ENCODE measurements at regions not wholly inside any gene's neighbourhood (a gene's known extent, or its start where the extent isn't known, plus 50 kb on each side); places are given as distances from the start of the nearest gene placed in this dataset.

- intact Hi-C loops (cut with micrococcal nuclease; ENCODE audit: unreplicated experiment) = loop anchor here (1.0 kb wide), 2 partner anchors 113 to 136 kb away; no protein-coding TSS in a partner anchor
- POLR2A ChIA-PET = no interaction called here
Measured at GRCh38 chr11:33970984-33971466, 79.1 kb upstream of the LMO2 start.

GRCh38 chr11:33967451-33967850 is 75.6 kb upstream of the LMO2 start:
- H3K9me3 Mint-ChIP-seq (ENCODE audit: unreplicated experiment) = no peaks in the 10 kb centered on the region
- CTCF ChIA-PET = no interaction called here
- POLR2A ChIA-PET = no interaction called here

More at GRCh38 chr11:33970984-33971466, 79.1 kb upstream of the LMO2 start:
- no peak overlapping the region for H3K27ac Mint-ChIP-seq (ENCODE audit: unreplicated experiment)
- H3K9me3 ChIP-seq = no peaks in the 10 kb centered on the region
- H3K4me1 Mint-ChIP-seq (ENCODE audit: low read depth, unreplicated experiment) = no peaks in the 10 kb centered on the region
- peak; percentile 65 to 70 for DNase-seq
- no peaks in the 10 kb centered on the region for H3K36me3 Mint-ChIP-seq (ENCODE audit: insufficient read depth, unreplicated experiment)
- TF ChIP-seq CTCF (IDR thresholded peaks at IDR 0.05; ENCODE audit: insufficient read depth in 1 of 2, low read depth in 1 of 2, low read length in 1 of 2, severe bottlenecking in 1 of 2, unreplicated experiment in 1 of 2) = peak; percentile 60 to 75
- H3K4me1 ChIP-seq = no peaks in the 10 kb centered on the region
- no peaks in the 10 kb centered on the region for H3K9me3 Mint-ChIP-seq (ENCODE audit: unreplicated experiment)
- H3K27me3 ChIP-seq (replicated peaks; ENCODE audit: control insufficient read depth, insufficient read depth, low read length) = no peaks in the 10 kb centered on the region
- no peak overlapping the region for H3K4me3 ChIP-seq (ENCODE audit: low read depth, low read length)
- H3K27me3 Mint-ChIP-seq (ENCODE audit: insufficient read depth, unreplicated experiment) = peaks cover 14% of the 10 kb centered on the region
- no peak overlapping the region for H3K4me3 Mint-ChIP-seq (ENCODE audit: unreplicated experiment)
- no TSS peak for BruUV-seq (replicated peaks)
- CTCF ChIA-PET = interaction anchor here (0.7 to 1.2 kb wide), 4 partner anchors 25 to 162 kb away, joined by 3 to 7 read pairs (median 3); no protein-coding TSS in a partner anchor
- H3K36me3 ChIP-seq (ENCODE audit: control insufficient read depth, insufficient read depth, low read length) = no peaks in the 10 kb centered on the region

GRCh38 chr11:33965032-33965431 is 73.2 kb upstream of the LMO2 start:
- H3K27me3 ChIP-seq (replicated peaks; ENCODE audit: control insufficient read depth, insufficient read depth, low read length) = no peaks in the 10 kb centered on the region
- no peaks in the 10 kb centered on the region for H3K4me1 ChIP-seq
- POLR2A ChIA-PET = no interaction called here
- TF ChIP-seq CTCF (IDR thresholded peaks at IDR 0.05; ENCODE audit: insufficient read depth in 1 of 2, low read depth in 1 of 2, low read length in 1 of 2, severe bottlenecking in 1 of 2, unreplicated experiment in 1 of 2) = no peak
- Mint-ChIP-seq H3K27me3 (ENCODE audit: insufficient read depth, unreplicated experiment) (peaks cover 24% of the 10 kb centered on the region), H3K4me1 (ENCODE audit: low read depth, unreplicated experiment) (no peaks in the 10 kb centered on the region), H3K27ac (ENCODE audit: unreplicated experiment) (no peak overlapping the region), H3K9me3 (ENCODE audit: unreplicated experiment) (no peaks in the 10 kb centered on the region), H3K4me3 (ENCODE audit: unreplicated experiment) (no peak overlapping the region), H3K36me3 (ENCODE audit: insufficient read depth, unreplicated experiment) (no peaks in the 10 kb centered on the region)
- no peaks in the 10 kb centered on the region for H3K9me3 ChIP-seq
- no TSS peak for BruUV-seq (replicated peaks)
- no peak overlapping the region for H3K4me3 ChIP-seq (ENCODE audit: low read depth, low read length)
- CTCF ChIA-PET = no interaction called here
- DNase-seq = no peak
- H3K36me3 ChIP-seq (ENCODE audit: control insufficient read depth, insufficient read depth, low read length) = no peaks in the 10 kb centered on the region
- intact Hi-C loops (cut with micrococcal nuclease; ENCODE audit: unreplicated experiment) = no loop called here

More at GRCh38 chr11:33967451-33967850, 75.6 kb upstream of the LMO2 start:
- BruUV-seq (replicated peaks) = no TSS peak
- H3K4me1 Mint-ChIP-seq (ENCODE audit: low read depth, unreplicated experiment) = no peaks in the 10 kb centered on the region
- H3K27me3 ChIP-seq (replicated peaks; ENCODE audit: control insufficient read depth, insufficient read depth, low read length) = no peaks in the 10 kb centered on the region
- no peak for TF ChIP-seq CTCF (IDR thresholded peaks at IDR 0.05; ENCODE audit: insufficient read depth in 1 of 2, low read depth in 1 of 2, low read length in 1 of 2, severe bottlenecking in 1 of 2, unreplicated experiment in 1 of 2)
- no peak overlapping the region for H3K4me3 Mint-ChIP-seq (ENCODE audit: unreplicated experiment)
- DNase-seq = no peak
- peaks cover 17% of the 10 kb centered on the region for H3K27me3 Mint-ChIP-seq (ENCODE audit: insufficient read depth, unreplicated experiment)
- H3K9me3 ChIP-seq = no peaks in the 10 kb centered on the region
- no peak overlapping the region for H3K27ac Mint-ChIP-seq (ENCODE audit: unreplicated experiment)
- no peaks in the 10 kb centered on the region for H3K36me3 Mint-ChIP-seq (ENCODE audit: insufficient read depth, unreplicated experiment)
- no peaks in the 10 kb centered on the region for H3K4me1 ChIP-seq
- H3K36me3 ChIP-seq (ENCODE audit: control insufficient read depth, insufficient read depth, low read length) = no peaks in the 10 kb centered on the region
- intact Hi-C loops (cut with micrococcal nuclease; ENCODE audit: unreplicated experiment) = no loop called here
- H3K4me3 ChIP-seq (ENCODE audit: low read depth, low read length) = no peak overlapping the region
